ENCODE measurements at regions not wholly inside any gene's neighbourhood (a gene's known extent, or its start where the extent isn't known, plus 50 kb on each side); places are given as distances from the start of the nearest gene placed in this dataset.

GRCh38 chr3:87507753-87508152, 231.4 kb upstream of the POU1F1 start:
- TF ChIP-seq ZNF274 (IDR thresholded peaks at IDR 0.05; ENCODE audit: low read depth, low read length) (no peak), SUZ12 (IDR thresholded peaks at IDR 0.05; ENCODE audit: extremely low read depth, insufficient read depth, insufficient read length) (no peak), YY1 (IDR thresholded peaks at IDR 0.05; ENCODE audit: insufficient read depth, insufficient read length) (no peak)

All from NT2/D1 (cell line).